ENCODE measurements at regions not wholly inside any gene's neighbourhood (a gene's known extent, or its start where the extent isn't known, plus 50 kb on each side); places are given as distances from the start of the nearest gene placed in this dataset.

GRCh38 chr2:180523621-180524340, 456.6 kb upstream of the UBE2E3 start:
- no peaks in the 10 kb centered on the region for H3K27me3 ChIP-seq (replicated peaks; ENCODE audit: insufficient read depth)
- DNase-seq (ENCODE audit: low spot score), result no peak
- no peaks in the 10 kb centered on the region for H3K9me3 ChIP-seq
- no peak overlapping the region for H3K27ac ChIP-seq
- no peaks in the 10 kb centered on the region for H3K36me3 ChIP-seq
- H3K4me3 ChIP-seq, result no peak overlapping the region
- TF ChIP-seq POLR2AphosphoS5 (IDR thresholded peaks at IDR 0.05), result no peak
- TF ChIP-seq POLR2A (IDR thresholded peaks at IDR 0.05), result no peak
- TF ChIP-seq CTCF (IDR thresholded peaks at IDR 0.05), result no peak
- intact Hi-C loops (cut with DNase I), result no loop called here
- no peaks in the 10 kb centered on the region for H3K4me1 ChIP-seq (replicated peaks)
- 76% methylated on average over 6 of the region's 6 CpGs for whole genome bisulfite sequencing

GRCh38 chr2:180520921-180521581, 459.4 kb upstream of the UBE2E3 start:
- no peak for DNase-seq (ENCODE audit: low spot score)
- intact Hi-C loops (cut with DNase I), result no loop called here

DNA sequence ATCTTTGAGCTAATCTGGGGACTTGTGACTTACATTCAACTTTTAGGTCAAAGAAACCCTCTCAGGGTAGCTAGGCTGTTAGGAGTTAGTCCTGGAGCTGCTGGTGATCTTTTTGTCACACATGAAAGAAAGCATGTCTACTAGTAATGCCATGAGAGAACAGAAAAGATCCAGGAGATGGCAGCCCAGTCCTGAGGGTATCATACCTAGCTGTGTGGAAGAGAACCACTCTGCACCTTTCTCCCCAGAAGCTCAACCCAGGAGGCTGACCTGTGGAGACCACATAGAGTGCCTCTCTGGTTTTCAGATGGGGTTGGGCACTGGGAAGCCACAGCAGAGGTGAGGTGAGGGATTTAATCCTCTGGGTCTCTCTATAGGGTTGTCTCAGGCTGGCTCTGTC, 460.2 kb upstream of the UBE2E3 start:
- H3K4me1 ChIP-seq (replicated peaks), result no peaks in the 10 kb centered on the region
- no peak for DNase-seq (ENCODE audit: low spot score)
- H3K4me3 ChIP-seq, result no peak overlapping the region
- no peaks in the 10 kb centered on the region for H3K9me3 ChIP-seq
- intact Hi-C loops (cut with DNase I), result no loop called here
- no peaks in the 10 kb centered on the region for H3K27me3 ChIP-seq (replicated peaks; ENCODE audit: insufficient read depth)
- TF ChIP-seq POLR2A (IDR thresholded peaks at IDR 0.05) (no peak), POLR2AphosphoS5 (IDR thresholded peaks at IDR 0.05) (no peak), CTCF (IDR thresholded peaks at IDR 0.05) (no peak)
- no peak overlapping the region for H3K27ac ChIP-seq
- H3K36me3 ChIP-seq, result no peaks in the 10 kb centered on the region

More at GRCh38 chr2:180520921-180521581, 459.4 kb upstream of the UBE2E3 start:
- H3K4me3 ChIP-seq, result no peak overlapping the region
- H3K27ac ChIP-seq, result no peak overlapping the region
- no peaks in the 10 kb centered on the region for H3K9me3 ChIP-seq
- H3K4me1 ChIP-seq (replicated peaks), result no peaks in the 10 kb centered on the region
- no peaks in the 10 kb centered on the region for H3K36me3 ChIP-seq
- H3K27me3 ChIP-seq (replicated peaks; ENCODE audit: insufficient read depth), result no peaks in the 10 kb centered on the region
- TF ChIP-seq POLR2AphosphoS5 (IDR thresholded peaks at IDR 0.05) (no peak), POLR2A (IDR thresholded peaks at IDR 0.05) (no peak), CTCF (IDR thresholded peaks at IDR 0.05) (no peak)
- WGBS, result 44% methylated on average over 4 of the region's 4 CpGs

DNA sequence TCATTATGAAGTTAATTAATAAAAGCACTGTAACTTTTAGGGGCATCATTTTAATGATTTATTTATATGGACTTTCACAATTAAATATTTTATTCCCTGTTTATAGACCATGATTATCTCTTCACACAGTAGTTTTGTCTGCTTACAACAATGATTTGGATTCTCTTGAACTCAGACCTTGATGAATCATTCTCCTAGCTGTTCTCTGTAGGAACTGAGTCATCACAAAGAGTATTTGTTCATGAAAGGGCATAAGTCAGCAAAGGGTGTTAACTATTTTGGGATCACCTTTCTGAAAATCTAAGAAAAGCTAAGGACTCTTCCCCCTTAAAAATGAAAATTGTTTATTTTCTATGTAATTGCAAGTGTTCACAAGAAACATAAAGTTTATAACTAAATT, 461.1 kb upstream of the UBE2E3 start:
- H3K27ac ChIP-seq, result no peak overlapping the region
- intact Hi-C loops (cut with DNase I), result no loop called here
- no peak for DNase-seq (ENCODE audit: low spot score)
- TF ChIP-seq CTCF (IDR thresholded peaks at IDR 0.05) (no peak), POLR2AphosphoS5 (IDR thresholded peaks at IDR 0.05) (no peak)
- no peaks in the 10 kb centered on the region for H3K36me3 ChIP-seq
- no peak overlapping the region for H3K4me3 ChIP-seq
- H3K27me3 ChIP-seq (replicated peaks; ENCODE audit: insufficient read depth), result no peaks in the 10 kb centered on the region
- no peaks in the 10 kb centered on the region for H3K4me1 ChIP-seq (replicated peaks)
- H3K9me3 ChIP-seq, result no peaks in the 10 kb centered on the region

DNA sequence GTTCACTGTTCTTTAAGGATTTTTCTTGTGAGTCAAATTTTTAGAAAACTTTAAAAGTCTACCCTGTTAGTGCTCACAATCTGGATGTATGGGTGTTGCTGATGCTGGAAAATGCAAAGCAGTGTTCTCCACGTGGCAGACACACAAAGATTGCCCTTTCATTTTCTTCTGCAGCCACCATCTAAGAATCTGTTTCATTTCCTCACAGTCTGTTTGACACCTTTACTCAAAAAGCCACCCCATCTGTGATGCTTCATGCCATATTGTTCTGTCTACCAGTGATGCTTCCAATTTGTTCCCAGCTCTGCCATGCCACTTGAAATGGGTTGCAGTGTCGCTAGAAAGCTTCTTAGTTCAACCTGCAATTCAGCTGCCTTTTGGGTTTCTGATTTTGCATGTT, 464.2 kb upstream of the UBE2E3 start:
- H3K4me3 ChIP-seq, result no peak overlapping the region
- TF ChIP-seq POLR2A (IDR thresholded peaks at IDR 0.05) (no peak), POLR2AphosphoS5 (IDR thresholded peaks at IDR 0.05) (no peak), CTCF (IDR thresholded peaks at IDR 0.05) (no peak)
- 83% methylated on average over 2 of the region's 2 CpGs for WGBS
- DNase-seq (ENCODE audit: low spot score), result no peak
- no peaks in the 10 kb centered on the region for H3K4me1 ChIP-seq (replicated peaks)
- no peaks in the 10 kb centered on the region for H3K36me3 ChIP-seq
- H3K27ac ChIP-seq, result no peak overlapping the region
- no peaks in the 10 kb centered on the region for H3K27me3 ChIP-seq (replicated peaks; ENCODE audit: insufficient read depth)
- intact Hi-C loops (cut with DNase I), result no loop called here
- H3K9me3 ChIP-seq, result no peaks in the 10 kb centered on the region
